NCI-H1417 (cell line): ENCODE measurements at regions not wholly inside any gene's neighbourhood (a gene's known extent, or its start where the extent isn't known, plus 50 kb on each side); places are given as distances from the start of the nearest gene placed in this dataset.

Source experiments
- DNase-seq, 3 experiments: peaks; one replicate each; lab custom pipeline; 2025; lab: John Stamatoyannopoulos, UW

GRCh38 chr13:74669149-74669548, 534.9 kb upstream of the KLF12 start:
- DNase-seq = no peak

- no peak for DNase-seq
Measured at GRCh38 chr13:74667656-74668203, 533.5 kb upstream of the KLF12 start.

GRCh38 chr13:74662905-74663304, 528.7 kb upstream of the KLF12 start:
- DNase-seq = no peak

- DNase-seq = no peak
Measured at GRCh38 chr13:74661851-74662250, 527.6 kb upstream of the KLF12 start.

- no peak for DNase-seq
Measured at GRCh38 chr13:74657765-74658164, 523.6 kb upstream of the KLF12 start.

GRCh38 chr13:74651121-74651520, 516.9 kb upstream of the KLF12 start:
- no peak for DNase-seq

- no peak for DNase-seq
Measured at GRCh38 chr13:74647991-74648390, 513.8 kb upstream of the KLF12 start.

GRCh38 chr13:74647211-74647610, 513.0 kb upstream of the KLF12 start:
- DNase-seq = no peak

- DNase-seq = no peak
Measured at GRCh38 chr13:74646091-74646490, 511.9 kb upstream of the KLF12 start.

- DNase-seq = no peak
Measured at GRCh38 chr13:74645586-74645985, 511.4 kb upstream of the KLF12 start.

GRCh38 chr13:74644229-74644628, 510.0 kb upstream of the KLF12 start:
- DNase-seq = no peak

- no peak for DNase-seq
Measured at GRCh38 chr13:74641586-74641985, 507.4 kb upstream of the KLF12 start.

GRCh38 chr13:74633734-74634133, 499.5 kb upstream of the KLF12 start:
- no peak for DNase-seq

- DNase-seq = no peak
Measured at GRCh38 chr13:74629985-74630384, 495.8 kb upstream of the KLF12 start.

GRCh38 chr13:74625541-74625940, 491.3 kb upstream of the KLF12 start:
- DNase-seq = no peak

- DNase-seq = no peak
Measured at GRCh38 chr13:74623761-74624160, 489.6 kb upstream of the KLF12 start.

GRCh38 chr13:74622284-74622683, 488.1 kb upstream of the KLF12 start:
- no peak for DNase-seq

- DNase-seq = no peak
Measured at GRCh38 chr13:74620711-74621110, 486.5 kb upstream of the KLF12 start.

GRCh38 chr13:74620308-74620707, 486.1 kb upstream of the KLF12 start:
- DNase-seq = peak in 1 of 3 experiments; percentile 88

- peak in 2 of 3 experiments; percentile 19 to 90 for DNase-seq
Measured at GRCh38 chr13:74597526-74597925, 463.3 kb upstream of the KLF12 start.

- DNase-seq = peak in 1 of 3 experiments; percentile 68
Measured at GRCh38 chr13:74596691-74597090, 462.5 kb upstream of the KLF12 start.

- no peak for DNase-seq
Measured at GRCh38 chr13:74593688-74594087, 459.5 kb upstream of the KLF12 start.

- DNase-seq = no peak
Measured at GRCh38 chr13:74586847-74587246, 452.6 kb upstream of the KLF12 start.

- peak in 2 of 3 experiments; percentile 36 to 54 for DNase-seq
Measured at GRCh38 chr13:74576420-74576819, 442.2 kb upstream of the KLF12 start.

GRCh38 chr13:74575729-74576125, 441.5 kb upstream of the KLF12 start:
- peak in 2 of 3 experiments; percentile 73 to 76 for DNase-seq
